ENCODE measurements at regions not wholly inside any gene's neighbourhood (a gene's known extent, or its start where the extent isn't known, plus 50 kb on each side); places are given as distances from the start of the nearest gene placed in this dataset.

GRCh38 chr2:64730551-64731262, 77.0 kb upstream of the SERTAD2 start:
- TF ChIP-seq EP300 (IDR thresholded peaks at IDR 0.05; ENCODE audit: low read depth): no peak
- TF ChIP-seq, protein P1, sequence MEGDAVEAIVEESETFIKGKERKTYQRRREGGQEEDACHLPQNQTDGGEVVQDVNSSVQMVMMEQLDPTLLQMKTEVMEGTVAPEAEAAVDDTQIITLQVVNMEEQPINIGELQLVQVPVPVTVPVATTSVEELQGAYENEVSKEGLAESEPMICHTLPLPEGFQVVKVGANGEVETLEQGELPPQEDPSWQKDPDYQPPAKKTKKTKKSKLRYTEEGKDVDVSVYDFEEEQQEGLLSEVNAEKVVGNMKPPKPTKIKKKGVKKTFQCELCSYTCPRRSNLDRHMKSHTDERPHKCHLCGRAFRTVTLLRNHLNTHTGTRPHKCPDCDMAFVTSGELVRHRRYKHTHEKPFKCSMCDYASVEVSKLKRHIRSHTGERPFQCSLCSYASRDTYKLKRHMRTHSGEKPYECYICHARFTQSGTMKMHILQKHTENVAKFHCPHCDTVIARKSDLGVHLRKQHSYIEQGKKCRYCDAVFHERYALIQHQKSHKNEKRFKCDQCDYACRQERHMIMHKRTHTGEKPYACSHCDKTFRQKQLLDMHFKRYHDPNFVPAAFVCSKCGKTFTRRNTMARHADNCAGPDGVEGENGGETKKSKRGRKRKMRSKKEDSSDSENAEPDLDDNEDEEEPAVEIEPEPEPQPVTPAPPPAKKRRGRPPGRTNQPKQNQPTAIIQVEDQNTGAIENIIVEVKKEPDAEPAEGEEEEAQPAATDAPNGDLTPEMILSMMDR (IDR thresholded peaks at IDR 0.05): no peak

Measured in transverse colon (tissue), 3 donors.